Psoas muscle (tissue), 7 donors: ENCODE measurements at regions not wholly inside any gene's neighbourhood (a gene's known extent, or its start where the extent isn't known, plus 50 kb on each side); places are given as distances from the start of the nearest gene placed in this dataset.

Source experiments
- ATAC-seq, 4 donors: fragments of 200-7000 bp; cut with Tn5 transposase; one replicate each; pipeline ENCODE4 v1.9.1; 2020; ENCODE audit warnings: moderate library complexity in 3 of 4, mild to moderate bottlenecking in 2 of 4
- DNase-seq, 2 donors: peaks; one replicate each; pipeline ENCODE4 v3.0.0-alpha.2; 2020
- H3K27ac ChIP-seq: fragments of 200-600 bp; one replicate; pipeline ENCODE4 v1.8.0; 2022
- H3K27me3 ChIP-seq, 3 donors: fragments of 200-600 bp in 1 of 3; one replicate each; pipeline versions ENCODE4 v1.6.1 to v1.8.0; 2013 to 2022; ENCODE audit warnings: low read length in 2 of 3, mild to moderate bottlenecking in 2 of 3, moderate library complexity in 1 of 3; ENCODE audit not compliant: insufficient read depth in 3 of 3
- H3K36me3 ChIP-seq, 2 donors: fragments of 200-600 bp in 1 of 2; one replicate each; pipeline versions ENCODE4 v1.6.1 to v1.8.0; 2013 to 2022; ENCODE audit warnings: low read depth in 1 of 2, mild to moderate bottlenecking in 1 of 2, moderate library complexity in 1 of 2; ENCODE audit not compliant: insufficient read depth in 1 of 2
- H3K4me1 ChIP-seq: fragments of 200-600 bp; one replicate; pipeline ENCODE4 v1.8.0; 2022
- H3K4me3 ChIP-seq: fragments of 200-600 bp; one replicate; pipeline ENCODE4 v1.8.0; 2022; ENCODE audit warnings: mild to moderate bottlenecking
- H3K9me3 ChIP-seq: fragments of 200-600 bp; one replicate; pipeline ENCODE4 v1.8.0; 2022
- WGBS, 3 donors: extraction: QIAGEN DNeasy Blood & Tissue Kit; methylation state at CpG; one replicate each; pipeline versions ENCODE4 v1.1.6 to v1.1.7; 2013; 5-methylcytosine and 5-hydroxymethylcytosine counted together
- intact Hi-C, 2 donors: fragments of 100-400 bp; cut with DNase I; formaldehyde crosslinking; loops; one replicate each; pipeline versions ENCODE4 v1.11.0 to v1.14.2; 2022
- TF ChIP-seq, protein P1 (sequence below): fragments of 200-600 bp; IDR thresholded peaks from one replicate; pipeline ENCODE4 v1.8.0; 2022; ENCODE audit warnings: antibody characterized with exemption
- donor health status: healthy with polysubstance abuse.
- donor health status: DM: no; HTN: no; CAD: no; lungs with moderate emphysema.
- donor health status: Bipolar disorder and iron deficiency.
- donor health status: healthy.
- donor health status: DM: yes; HTN: yes; CAD: no.
- donor health status: DM: no; HTN: no; CAD: no.
- donor health status: DM: yes; HTN: yes; CAD: no.

DNA sequence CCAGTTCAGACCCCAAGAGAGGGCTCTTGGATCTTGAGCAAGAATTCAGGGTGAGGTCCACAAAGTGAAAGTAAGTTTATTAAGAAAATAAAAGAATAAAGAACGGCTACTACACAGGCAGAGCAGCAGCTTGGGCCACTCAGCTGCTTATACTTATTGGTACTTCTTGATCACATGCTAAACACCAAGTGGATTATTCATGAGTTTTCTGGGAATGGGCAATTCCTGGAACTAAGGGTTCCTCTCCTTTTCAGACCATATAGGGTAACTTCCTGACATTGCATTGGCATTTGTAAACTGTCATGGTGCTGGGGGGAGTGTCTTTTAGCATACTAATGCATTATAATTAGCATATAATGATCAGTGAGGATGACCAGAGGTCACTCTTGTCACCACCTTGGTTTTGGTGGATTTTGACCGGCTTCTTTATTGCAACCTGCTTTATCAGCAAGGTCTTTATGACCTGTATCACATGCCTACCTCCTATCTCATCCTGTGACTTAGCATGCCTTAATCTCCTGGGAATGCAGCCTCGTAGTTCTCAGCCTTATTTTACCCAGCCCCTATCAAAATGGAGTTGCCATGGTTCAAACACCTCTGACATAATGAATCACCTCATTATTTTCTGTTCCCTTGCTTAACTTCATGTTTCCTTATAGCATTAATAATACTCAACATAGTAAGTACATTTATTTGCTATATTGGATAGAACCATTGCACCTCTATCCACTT lies 476.3 kb downstream of the DTHD1 start:
- intact Hi-C loops: no loop called here
- DNase-seq (no peak), ATAC-seq (no peak)
- WGBS, 3 donors: 51 to 59% (median 59%) methylated on average over 3 of the region's 3 CpGs
- Histone ChIP-seq H3K4me3 (no peak overlapping the region), H3K27me3 (no peaks in the 10 kb centered on the region), H3K27ac (no peak overlapping the region), H3K36me3 (no peaks in the 10 kb centered on the region), H3K4me1 (no peaks in the 10 kb centered on the region), H3K9me3 (no peaks in the 10 kb centered on the region)
- TF ChIP-seq, protein P1, sequence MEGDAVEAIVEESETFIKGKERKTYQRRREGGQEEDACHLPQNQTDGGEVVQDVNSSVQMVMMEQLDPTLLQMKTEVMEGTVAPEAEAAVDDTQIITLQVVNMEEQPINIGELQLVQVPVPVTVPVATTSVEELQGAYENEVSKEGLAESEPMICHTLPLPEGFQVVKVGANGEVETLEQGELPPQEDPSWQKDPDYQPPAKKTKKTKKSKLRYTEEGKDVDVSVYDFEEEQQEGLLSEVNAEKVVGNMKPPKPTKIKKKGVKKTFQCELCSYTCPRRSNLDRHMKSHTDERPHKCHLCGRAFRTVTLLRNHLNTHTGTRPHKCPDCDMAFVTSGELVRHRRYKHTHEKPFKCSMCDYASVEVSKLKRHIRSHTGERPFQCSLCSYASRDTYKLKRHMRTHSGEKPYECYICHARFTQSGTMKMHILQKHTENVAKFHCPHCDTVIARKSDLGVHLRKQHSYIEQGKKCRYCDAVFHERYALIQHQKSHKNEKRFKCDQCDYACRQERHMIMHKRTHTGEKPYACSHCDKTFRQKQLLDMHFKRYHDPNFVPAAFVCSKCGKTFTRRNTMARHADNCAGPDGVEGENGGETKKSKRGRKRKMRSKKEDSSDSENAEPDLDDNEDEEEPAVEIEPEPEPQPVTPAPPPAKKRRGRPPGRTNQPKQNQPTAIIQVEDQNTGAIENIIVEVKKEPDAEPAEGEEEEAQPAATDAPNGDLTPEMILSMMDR: no peak

DNA sequence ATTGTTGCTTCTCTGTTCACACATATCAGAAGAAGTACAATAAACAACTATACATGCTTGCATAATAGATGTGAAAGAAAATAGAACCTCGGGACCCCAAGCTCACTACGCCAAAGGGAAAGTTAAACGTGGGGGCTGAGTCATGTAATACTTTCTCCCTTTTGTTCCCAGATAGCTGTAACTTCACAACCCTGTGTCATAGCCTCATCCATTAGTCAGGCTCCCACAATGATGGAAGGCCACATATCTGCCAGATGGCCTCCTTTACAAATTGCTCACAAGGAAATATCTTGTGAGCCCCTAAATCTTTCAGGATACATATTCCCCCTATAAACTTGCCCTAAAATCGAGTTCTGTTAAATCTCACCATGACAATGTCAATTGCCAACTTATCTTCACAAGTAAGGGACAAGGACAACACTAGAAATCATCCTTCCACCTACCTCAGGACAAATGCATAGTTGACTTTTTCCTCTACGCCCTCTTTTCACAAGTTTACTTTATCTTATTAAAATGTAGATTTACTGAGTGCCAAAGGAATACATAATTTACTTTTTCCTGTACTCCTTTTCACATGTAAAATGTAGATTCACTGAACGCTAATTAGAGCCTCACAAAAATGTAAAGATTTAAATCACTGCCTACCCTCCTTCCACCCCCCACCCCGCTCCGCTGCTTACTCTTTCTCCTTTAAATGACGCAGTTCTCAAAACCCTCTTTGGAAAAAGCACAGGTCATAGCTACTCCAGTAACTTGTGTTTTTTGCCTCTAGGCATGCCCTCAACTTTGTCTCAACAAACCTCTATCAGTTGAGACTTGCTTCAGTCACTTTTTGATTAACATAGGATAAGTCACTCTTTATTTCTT lies 477.1 kb downstream of the DTHD1 start:
- WGBS, 3 donors: 52 to 58% (median 54%) methylated on average over 9 of the region's 9 CpGs

GRCh38 chr4:36761607-36762006 lies 480.2 kb downstream of the DTHD1 start:
- H3K4me1 ChIP-seq: no peaks in the 10 kb centered on the region
- H3K9me3 ChIP-seq: no peaks in the 10 kb centered on the region
- H3K27ac ChIP-seq: no peak overlapping the region
- no peaks in the 10 kb centered on the region for H3K27me3 ChIP-seq
- intact Hi-C loops: no loop called here
- no peak overlapping the region for H3K4me3 ChIP-seq
- 68 to 74% (median 69%) methylated on average over 4 of the region's 4 CpGs for WGBS, 3 donors
- no peaks in the 10 kb centered on the region for H3K36me3 ChIP-seq
- TF ChIP-seq, protein P1: no peak
- ATAC-seq: no peak
- DNase-seq: no peak

More for the DNA sequence above, 477.1 kb downstream of the DTHD1 start:
- Histone ChIP-seq H3K4me1 (no peaks in the 10 kb centered on the region), H3K4me3 (no peak overlapping the region), H3K27me3 (no peaks in the 10 kb centered on the region), H3K27ac (no peak overlapping the region), H3K9me3 (no peaks in the 10 kb centered on the region), H3K36me3 (no peaks in the 10 kb centered on the region)
- ATAC-seq: no peak
- intact Hi-C loops: no loop called here
- TF ChIP-seq, protein P1: no peak
- no peak for DNase-seq

GRCh38 chr4:36763814-36764213 lies 480.7 kb upstream of the NWD2 start:
- Histone ChIP-seq H3K27ac (no peak overlapping the region), H3K4me3 (no peak overlapping the region), H3K36me3 (no peaks in the 10 kb centered on the region), H3K9me3 (no peaks in the 10 kb centered on the region), H3K27me3 (no peaks in the 10 kb centered on the region), H3K4me1 (no peaks in the 10 kb centered on the region)
- DNase-seq (no peak), ATAC-seq (no peak)
- TF ChIP-seq, protein P1: no peak
- WGBS, 3 donors: 71 to 88% (median 73%) methylated on average over 1 of the region's 1 CpG
- intact Hi-C loops: no loop called here
